OCI-LY1 (cell line): ENCODE measurements at regions not wholly inside any gene's neighbourhood (a gene's known extent, or its start where the extent isn't known, plus 50 kb on each side); places are given as distances from the start of the nearest gene placed in this dataset.

ENCODE experiments used
- EZH2 ChIP-seq: fragments of 200-600 bp; sonication (generic), shearing (Covaris generic); IDR thresholded peaks from 2 replicates; pipeline ENCODE4 v1.8.0; 2017; ENCODE audit warnings: borderline replicate concordance, mixed run types, mild to moderate bottlenecking, antibody characterized with exemption, low read length, moderate library complexity, mixed read lengths
- TF ChIP-seq, protein P1 (sequence below): fragments of 200-600 bp; sonication (generic), shearing (Covaris generic); IDR thresholded peaks from 2 replicates; pipeline ENCODE4 v1.5.1; 2017; ENCODE audit warnings: mild to moderate bottlenecking, antibody characterized with exemption, low read length, moderate library complexity, mixed read lengths

DNA sequence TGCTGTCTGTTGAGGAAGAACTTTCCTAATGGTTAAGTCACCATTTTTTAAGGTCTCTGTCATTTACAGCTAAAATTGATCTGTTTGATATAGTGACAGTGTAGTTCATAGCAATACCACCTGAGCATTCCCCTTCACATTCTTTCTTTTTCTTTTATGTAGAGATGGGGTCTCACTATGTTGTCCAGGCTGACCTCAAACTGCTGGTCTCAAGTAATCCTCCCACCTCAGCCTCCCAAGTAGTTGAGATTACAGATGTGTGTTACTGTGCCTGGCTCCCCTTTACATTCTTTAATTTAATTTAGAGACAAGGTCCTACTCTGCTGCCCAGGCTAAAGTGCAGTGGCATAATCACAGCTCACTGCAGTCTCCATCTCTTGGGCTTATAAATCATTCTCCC is 72.7 kb upstream of the ACVR1 start:
- no peak for TF ChIP-seq EZH2
- TF ChIP-seq, protein P1, sequence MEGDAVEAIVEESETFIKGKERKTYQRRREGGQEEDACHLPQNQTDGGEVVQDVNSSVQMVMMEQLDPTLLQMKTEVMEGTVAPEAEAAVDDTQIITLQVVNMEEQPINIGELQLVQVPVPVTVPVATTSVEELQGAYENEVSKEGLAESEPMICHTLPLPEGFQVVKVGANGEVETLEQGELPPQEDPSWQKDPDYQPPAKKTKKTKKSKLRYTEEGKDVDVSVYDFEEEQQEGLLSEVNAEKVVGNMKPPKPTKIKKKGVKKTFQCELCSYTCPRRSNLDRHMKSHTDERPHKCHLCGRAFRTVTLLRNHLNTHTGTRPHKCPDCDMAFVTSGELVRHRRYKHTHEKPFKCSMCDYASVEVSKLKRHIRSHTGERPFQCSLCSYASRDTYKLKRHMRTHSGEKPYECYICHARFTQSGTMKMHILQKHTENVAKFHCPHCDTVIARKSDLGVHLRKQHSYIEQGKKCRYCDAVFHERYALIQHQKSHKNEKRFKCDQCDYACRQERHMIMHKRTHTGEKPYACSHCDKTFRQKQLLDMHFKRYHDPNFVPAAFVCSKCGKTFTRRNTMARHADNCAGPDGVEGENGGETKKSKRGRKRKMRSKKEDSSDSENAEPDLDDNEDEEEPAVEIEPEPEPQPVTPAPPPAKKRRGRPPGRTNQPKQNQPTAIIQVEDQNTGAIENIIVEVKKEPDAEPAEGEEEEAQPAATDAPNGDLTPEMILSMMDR = no peak
